Middle frontal gyrus (tissue), 1 donor: ENCODE measurements at regions not wholly inside any gene's neighbourhood (a gene's known extent, or its start where the extent isn't known, plus 50 kb on each side); places are given as distances from the start of the nearest gene placed in this dataset.

ENCODE experiments used
- DNase-seq: peaks from one replicate; pipeline ENCODE4 v3.0.0-alpha.2; 2015; ENCODE audit warnings: low spot score; ENCODE audit errors: extremely low spot score

GRCh38 chr9:109880276-109881169 lies 100.5 kb downstream of the PALM2AKAP2 start:
- DNase-seq = no peak

GRCh38 chr9:109883623-109884022 lies 103.6 kb downstream of the PALM2AKAP2 start:
- DNase-seq = no peak

- DNase-seq = no peak
These were observed 106.0 kb downstream of the PALM2AKAP2 start for GRCh38 chr9:109886041-109886440.

GRCh38 chr9:109886617-109887016 lies 106.6 kb downstream of the PALM2AKAP2 start:
- DNase-seq = no peak

GRCh38 chr9:109887079-109887478 lies 107.1 kb downstream of the PALM2AKAP2 start:
- DNase-seq = no peak

GRCh38 chr9:109888695-109889094 lies 108.7 kb downstream of the PALM2AKAP2 start:
- DNase-seq = no peak

GRCh38 chr9:109889456-109889855 lies 109.5 kb downstream of the PALM2AKAP2 start:
- DNase-seq = no peak

- DNase-seq = no peak
These were observed 113.2 kb downstream of the PALM2AKAP2 start for GRCh38 chr9:109893241-109893640.

- no peak for DNase-seq
These were observed 114.5 kb downstream of the PALM2AKAP2 start for GRCh38 chr9:109894473-109894872.

GRCh38 chr9:109894921-109895758 lies 115.1 kb downstream of the PALM2AKAP2 start:
- no peak for DNase-seq

GRCh38 chr9:109901201-109901600 lies 121.2 kb downstream of the PALM2AKAP2 start:
- no peak for DNase-seq

- peak; percentile 51 for DNase-seq
These were observed 123.6 kb downstream of the PALM2AKAP2 start for GRCh38 chr9:109903515-109904138.

- no peak for DNase-seq
These were observed 124.7 kb downstream of the PALM2AKAP2 start for GRCh38 chr9:109904666-109905065.

- DNase-seq = no peak
These were observed 125.5 kb downstream of the PALM2AKAP2 start for GRCh38 chr9:109905472-109905871.

- DNase-seq = no peak
These were observed 126.9 kb downstream of the PALM2AKAP2 start for GRCh38 chr9:109906766-109907382.

- DNase-seq = no peak
These were observed 127.4 kb downstream of the PALM2AKAP2 start for GRCh38 chr9:109907400-109907799.

- no peak for DNase-seq
These were observed 127.9 kb downstream of the PALM2AKAP2 start for GRCh38 chr9:109907810-109908458.

GRCh38 chr9:109908459-109909390 lies 128.7 kb downstream of the PALM2AKAP2 start:
- no peak for DNase-seq

GRCh38 chr9:109910671-109911518 lies 130.9 kb downstream of the PALM2AKAP2 start:
- DNase-seq = no peak
